ENCODE measurements at regions not wholly inside any gene's neighbourhood (a gene's known extent, or its start where the extent isn't known, plus 50 kb on each side); places are given as distances from the start of the nearest gene placed in this dataset.

GRCh38 chr20:57980506-57980905, 247.9 kb downstream of the ANKRD60 start:
- TF ChIP-seq POLR2A (IDR thresholded peaks at IDR 0.05; ENCODE audit: borderline replicate concordance, extremely low read depth, insufficient read depth, insufficient read length) (no peak), ELF1 (IDR thresholded peaks at IDR 0.05; ENCODE audit: borderline replicate concordance, low read depth) (no peak), EGR1 (IDR thresholded peaks at IDR 0.05; ENCODE audit: low read depth) (no peak), JUND (IDR thresholded peaks at IDR 0.05) (no peak), EZH2phosphoT487 (IDR thresholded peaks at IDR 0.05; ENCODE audit: borderline replicate concordance) (no peak), ZBTB33 (IDR thresholded peaks at IDR 0.05; ENCODE audit: extremely low read depth, insufficient replicate concordance, low read length) (no peak), CTCF (IDR thresholded peaks at IDR 0.05 in 2 of 3, conservative IDR thresholded peaks at IDR 0.05 in 1 of 3; ENCODE audit: borderline replicate concordance in 1 of 3, insufficient read depth in 1 of 3, low read depth in 2 of 3, low read length in 2 of 3) (no peak)

Measured in HCT116 (cell line).